ENCODE measurements at regions not wholly inside any gene's neighbourhood (a gene's known extent, or its start where the extent isn't known, plus 50 kb on each side); places are given as distances from the start of the nearest gene placed in this dataset.

DNA sequence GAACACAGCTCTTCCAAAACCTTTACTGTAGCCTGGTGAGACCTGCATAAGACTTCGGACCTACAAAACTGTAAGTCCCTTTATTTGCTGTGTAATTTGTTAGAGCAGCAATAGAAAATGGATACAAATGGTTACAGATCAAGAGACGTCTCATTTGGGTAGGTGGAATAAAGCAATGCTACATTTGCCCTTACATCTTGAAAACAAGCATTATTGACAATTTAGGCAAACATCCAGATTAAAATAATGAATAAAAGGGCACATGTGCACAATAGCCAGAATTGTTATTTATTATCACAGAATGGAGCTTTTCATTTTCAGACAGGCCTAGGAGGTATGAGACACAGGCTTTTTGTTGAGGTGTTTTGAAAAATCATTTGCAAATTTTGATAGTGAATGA lies 222.2 kb upstream of the CPHXL start:
- TF ChIP-seq, protein P1, sequence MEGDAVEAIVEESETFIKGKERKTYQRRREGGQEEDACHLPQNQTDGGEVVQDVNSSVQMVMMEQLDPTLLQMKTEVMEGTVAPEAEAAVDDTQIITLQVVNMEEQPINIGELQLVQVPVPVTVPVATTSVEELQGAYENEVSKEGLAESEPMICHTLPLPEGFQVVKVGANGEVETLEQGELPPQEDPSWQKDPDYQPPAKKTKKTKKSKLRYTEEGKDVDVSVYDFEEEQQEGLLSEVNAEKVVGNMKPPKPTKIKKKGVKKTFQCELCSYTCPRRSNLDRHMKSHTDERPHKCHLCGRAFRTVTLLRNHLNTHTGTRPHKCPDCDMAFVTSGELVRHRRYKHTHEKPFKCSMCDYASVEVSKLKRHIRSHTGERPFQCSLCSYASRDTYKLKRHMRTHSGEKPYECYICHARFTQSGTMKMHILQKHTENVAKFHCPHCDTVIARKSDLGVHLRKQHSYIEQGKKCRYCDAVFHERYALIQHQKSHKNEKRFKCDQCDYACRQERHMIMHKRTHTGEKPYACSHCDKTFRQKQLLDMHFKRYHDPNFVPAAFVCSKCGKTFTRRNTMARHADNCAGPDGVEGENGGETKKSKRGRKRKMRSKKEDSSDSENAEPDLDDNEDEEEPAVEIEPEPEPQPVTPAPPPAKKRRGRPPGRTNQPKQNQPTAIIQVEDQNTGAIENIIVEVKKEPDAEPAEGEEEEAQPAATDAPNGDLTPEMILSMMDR (IDR thresholded peaks at IDR 0.05; ENCODE audit: extremely low read depth, low read depth, low read length), result no peak
- H3K4me1 ChIP-seq (ENCODE audit: insufficient read depth, low read length), result no peaks in the 10 kb centered on the region

DNA sequence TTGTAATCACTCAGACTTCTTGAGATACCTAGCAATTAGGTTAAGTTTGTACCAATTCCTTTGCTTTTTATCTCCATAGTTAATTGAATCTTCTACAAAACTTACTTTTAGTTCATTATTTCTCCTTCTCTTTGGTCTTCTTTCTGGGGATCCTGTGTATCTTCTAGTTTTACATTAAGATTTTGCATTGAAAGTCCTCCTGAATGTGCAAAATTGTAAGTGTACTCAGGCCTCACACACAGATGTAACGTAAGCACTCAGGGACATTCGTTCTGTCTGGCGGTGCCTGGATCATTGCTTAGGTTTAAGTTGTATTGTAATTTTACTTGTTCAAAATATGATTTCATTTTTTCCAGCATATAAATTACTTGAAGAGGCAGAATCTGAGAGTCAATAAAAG lies 222.6 kb upstream of the CPHXL start:
- no peaks in the 10 kb centered on the region for H3K79me2 ChIP-seq (ENCODE audit: insufficient read depth, low read length)
- no peak overlapping the region for H2AFZ ChIP-seq (ENCODE audit: low read length)
- no peak for DNase-seq (ENCODE audit: insufficient read length, low spot score, missing footprints)
- TF ChIP-seq, protein P1 (IDR thresholded peaks at IDR 0.05; ENCODE audit: extremely low read depth, low read depth, low read length), result no peak
- H3K4me3 ChIP-seq (ENCODE audit: insufficient read depth, low read length), result no peak overlapping the region
- no peaks in the 10 kb centered on the region for H3K4me1 ChIP-seq (ENCODE audit: insufficient read depth, low read length)
- H3K27ac ChIP-seq (ENCODE audit: low read depth, low read length), result no peak overlapping the region
- H4K20me1 ChIP-seq (ENCODE audit: insufficient read depth, low read length), result no peaks in the 10 kb centered on the region
- H3K36me3 ChIP-seq (ENCODE audit: insufficient read depth, low read length), result no peaks in the 10 kb centered on the region
- H3K9me3 ChIP-seq (ENCODE audit: low read depth, low read length), result no peaks in the 10 kb centered on the region
- no peaks in the 10 kb centered on the region for H3K27me3 ChIP-seq (ENCODE audit: insufficient read depth, low read length)
- no peak overlapping the region for H3K4me2 ChIP-seq (ENCODE audit: insufficient read depth, low read length)

More for the DNA sequence above, 222.2 kb upstream of the CPHXL start:
- H3K27ac ChIP-seq (ENCODE audit: low read depth, low read length), result no peak overlapping the region
- no peaks in the 10 kb centered on the region for H3K27me3 ChIP-seq (ENCODE audit: insufficient read depth, low read length)
- H3K79me2 ChIP-seq (ENCODE audit: insufficient read depth, low read length), result no peaks in the 10 kb centered on the region
- no peak for DNase-seq (ENCODE audit: insufficient read length, low spot score, missing footprints)
- no peak overlapping the region for H3K4me2 ChIP-seq (ENCODE audit: insufficient read depth, low read length)
- no peaks in the 10 kb centered on the region for H3K9me3 ChIP-seq (ENCODE audit: low read depth, low read length)
- no peak overlapping the region for H3K4me3 ChIP-seq (ENCODE audit: insufficient read depth, low read length)
- H2AFZ ChIP-seq (ENCODE audit: low read length), result no peak overlapping the region
- no peaks in the 10 kb centered on the region for H3K36me3 ChIP-seq (ENCODE audit: insufficient read depth, low read length)
- H4K20me1 ChIP-seq (ENCODE audit: insufficient read depth, low read length), result no peaks in the 10 kb centered on the region

DNA sequence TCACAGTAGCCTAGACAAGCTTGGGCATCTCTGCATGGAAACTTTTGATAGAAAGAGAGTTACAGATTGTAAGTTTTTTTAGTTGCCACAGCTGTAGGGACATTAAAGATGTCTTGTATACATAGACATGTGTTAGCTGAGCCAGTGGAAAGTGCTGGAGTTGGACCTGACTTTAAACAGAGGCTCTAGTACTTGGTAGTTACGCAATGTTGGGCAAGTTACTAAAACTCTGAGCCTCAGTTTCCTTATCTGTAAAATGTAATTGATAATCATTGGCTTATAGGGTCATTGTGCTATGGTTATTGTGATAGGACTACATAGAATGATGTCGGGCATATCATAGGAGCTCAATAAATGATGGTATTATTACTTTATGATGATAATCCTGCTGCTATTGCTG lies 225.8 kb upstream of the CPHXL start:
- H3K4me3 ChIP-seq (ENCODE audit: insufficient read depth, low read length), result no peak overlapping the region
- DNase-seq (ENCODE audit: insufficient read length, low spot score, missing footprints), result no peak
- no peak overlapping the region for H3K27ac ChIP-seq (ENCODE audit: low read depth, low read length)
- H3K27me3 ChIP-seq (ENCODE audit: insufficient read depth, low read length), result no peaks in the 10 kb centered on the region
- H4K20me1 ChIP-seq (ENCODE audit: insufficient read depth, low read length), result no peaks in the 10 kb centered on the region
- H3K79me2 ChIP-seq (ENCODE audit: insufficient read depth, low read length), result no peaks in the 10 kb centered on the region
- H3K4me2 ChIP-seq (ENCODE audit: insufficient read depth, low read length), result no peak overlapping the region
- H3K36me3 ChIP-seq (ENCODE audit: insufficient read depth, low read length), result no peaks in the 10 kb centered on the region
- H2AFZ ChIP-seq (ENCODE audit: low read length), result no peak overlapping the region
- H3K4me1 ChIP-seq (ENCODE audit: insufficient read depth, low read length), result no peaks in the 10 kb centered on the region
- no peaks in the 10 kb centered on the region for H3K9me3 ChIP-seq (ENCODE audit: low read depth, low read length)
- TF ChIP-seq, protein P1 (IDR thresholded peaks at IDR 0.05; ENCODE audit: extremely low read depth, low read depth, low read length), result no peak

DNA sequence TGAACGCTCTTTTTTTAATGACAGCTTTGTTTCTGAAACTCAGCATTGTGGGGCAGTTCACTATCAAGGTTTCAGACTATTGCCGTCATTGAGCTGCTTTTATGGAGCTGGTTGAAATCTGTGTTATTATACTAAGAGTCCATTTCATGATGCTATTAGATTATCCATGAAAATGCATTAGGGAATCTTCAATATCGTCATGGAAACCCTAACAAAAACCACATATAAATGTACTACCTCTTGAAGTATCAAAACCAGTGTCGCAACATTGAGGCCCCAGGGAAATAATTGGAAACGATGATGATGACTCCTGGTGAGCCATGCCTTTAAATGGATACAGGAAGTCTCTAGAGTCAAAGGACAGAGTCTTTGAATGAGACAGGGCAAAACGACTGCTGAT lies 231.6 kb upstream of the CPHXL start:
- Histone ChIP-seq H3K27me3 (ENCODE audit: insufficient read depth, low read length) (no peaks in the 10 kb centered on the region), H3K27ac (ENCODE audit: low read depth, low read length) (no peak overlapping the region), H4K20me1 (ENCODE audit: insufficient read depth, low read length) (no peaks in the 10 kb centered on the region), H3K4me1 (ENCODE audit: insufficient read depth, low read length) (no peaks in the 10 kb centered on the region), H3K4me2 (ENCODE audit: insufficient read depth, low read length) (no peak overlapping the region), H2AFZ (ENCODE audit: low read length) (no peak overlapping the region), H3K9me3 (ENCODE audit: low read depth, low read length) (no peaks in the 10 kb centered on the region), H3K36me3 (ENCODE audit: insufficient read depth, low read length) (no peaks in the 10 kb centered on the region), H3K4me3 (ENCODE audit: insufficient read depth, low read length) (no peak overlapping the region), H3K79me2 (ENCODE audit: insufficient read depth, low read length) (no peaks in the 10 kb centered on the region)
- TF ChIP-seq, protein P1 (IDR thresholded peaks at IDR 0.05; ENCODE audit: extremely low read depth, low read depth, low read length), result no peak
- DNase-seq (ENCODE audit: insufficient read length, low spot score, missing footprints), result no peak
